ENCODE measurements at regions not wholly inside any gene's neighbourhood (a gene's known extent, or its start where the extent isn't known, plus 50 kb on each side); places are given as distances from the start of the nearest gene placed in this dataset.
"Not testable (repeated sequence)": the region's sequence is repeated elsewhere in the genome, so short reads cannot be mapped to it uniquely, and the experiment has no call there.

DNA sequence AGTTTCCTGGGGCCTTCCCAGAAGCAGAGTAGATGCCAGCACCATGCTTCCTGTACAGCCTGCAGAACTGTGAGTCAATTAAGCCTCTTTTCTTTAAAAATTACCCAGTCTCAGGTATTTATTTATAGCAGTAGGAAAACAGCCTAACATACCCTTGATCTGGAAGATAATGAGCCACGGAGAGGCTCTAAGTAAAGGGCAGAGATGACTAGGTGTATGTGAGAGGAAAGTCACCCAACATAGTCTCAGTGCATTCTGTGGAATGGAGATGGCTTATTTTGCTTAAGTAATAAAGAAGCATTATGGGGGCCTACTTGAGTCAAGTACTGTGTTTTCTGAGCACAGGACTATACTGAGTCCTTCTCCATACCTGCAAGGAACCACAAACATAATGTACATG lies 199.5 kb downstream of the CPEB2 start:
- Mint-ChIP-seq H3K36me3 (no peaks in the 10 kb centered on the region), H3K4me1 (no peaks in the 10 kb centered on the region), H3K27ac (no peak overlapping the region), H3K4me3 (no peak overlapping the region), H3K27me3 (no peaks in the 10 kb centered on the region), H3K9me3 (peaks cover 0 to 12% (median 10%) of the 10 kb centered on the region in 7 donors)
- DNase-seq (no peak), ATAC-seq (ENCODE audit: low read depth in 2 of 2) (no peak)
- Histone ChIP-seq H3K4me1 (ENCODE audit: control insufficient read depth, insufficient read depth, low read length, poor library complexity, severe bottlenecking) (no peaks in the 10 kb centered on the region), H3K36me3 (ENCODE audit: control insufficient read depth, insufficient read depth, low read length) (no peaks in the 10 kb centered on the region), H3K27ac (ENCODE audit: insufficient read depth, low read length, poor library complexity, severe bottlenecking) (no peak overlapping the region), H3K9me3 (ENCODE audit: control insufficient read depth in 2 of 2, low read length in 2 of 2) (peaks cover 2 to 13% of the 10 kb centered on the region in 2 experiments), H3K27me3 (ENCODE audit: control insufficient read depth, insufficient read depth, low read length) (no peaks in the 10 kb centered on the region), H3K4me3 (ENCODE audit: low read depth, low read length) (no peak overlapping the region)

GRCh38 chr4:15202481-15202880 lies 200.2 kb downstream of the CPEB2 start:
- Mint-ChIP-seq H3K36me3 (no peaks in the 10 kb centered on the region), H3K27ac (no peak overlapping the region), H3K4me1 (no peaks in the 10 kb centered on the region), H3K4me3 (no peak overlapping the region), H3K9me3 (peaks cover 0 to 17% (median 12%) of the 10 kb centered on the region in 7 donors), H3K27me3 (no peaks in the 10 kb centered on the region)
- H3K4me1 ChIP-seq (ENCODE audit: control insufficient read depth, insufficient read depth, low read length, poor library complexity, severe bottlenecking), result no peaks in the 10 kb centered on the region
- ATAC-seq (ENCODE audit: low read depth in 2 of 2) (no peak), DNase-seq (no peak)
- H3K27ac ChIP-seq (ENCODE audit: insufficient read depth, low read length, poor library complexity, severe bottlenecking), result no peak overlapping the region
- no peaks in the 10 kb centered on the region for H3K36me3 ChIP-seq (ENCODE audit: control insufficient read depth, insufficient read depth, low read length)
- peaks cover 6 to 20% of the 10 kb centered on the region in 2 experiments for H3K9me3 ChIP-seq (ENCODE audit: control insufficient read depth in 2 of 2, low read length in 2 of 2)
- H3K27me3 ChIP-seq (ENCODE audit: control insufficient read depth, insufficient read depth, low read length), result no peaks in the 10 kb centered on the region
- no peak overlapping the region for H3K4me3 ChIP-seq (ENCODE audit: low read depth, low read length)

DNA sequence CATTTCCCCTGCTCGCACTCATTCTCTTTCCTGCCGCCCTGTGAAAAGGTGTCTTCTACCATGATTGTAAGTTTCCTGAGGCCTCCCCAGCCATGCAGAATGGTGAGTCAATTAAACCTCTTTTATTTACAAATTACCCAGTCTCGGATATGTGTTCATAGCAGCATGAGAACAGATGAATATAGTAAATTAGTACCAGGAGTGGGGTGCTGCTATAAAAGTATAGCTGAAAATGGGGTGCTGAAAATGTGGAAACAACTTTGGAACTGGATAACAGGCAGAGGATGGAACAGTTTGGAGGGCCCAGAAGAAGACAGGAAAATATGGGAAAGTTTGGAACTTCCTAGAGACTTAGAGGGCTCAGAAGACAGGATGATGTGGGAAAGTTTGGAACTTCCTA lies 204.2 kb downstream of the CPEB2 start:
- not testable (repeated sequence) for H3K27me3 ChIP-seq (ENCODE audit: control insufficient read depth, insufficient read depth, low read length); H3K36me3 Mint-ChIP-seq; H3K4me1 Mint-ChIP-seq; H3K27me3 Mint-ChIP-seq; ATAC-seq (ENCODE audit: low read depth in 2 of 2); H3K4me3 Mint-ChIP-seq; H3K27ac Mint-ChIP-seq; DNase-seq; H3K4me3 ChIP-seq (ENCODE audit: low read depth, low read length); H3K27ac ChIP-seq (ENCODE audit: insufficient read depth, low read length, poor library complexity, severe bottlenecking); H3K4me1 ChIP-seq (ENCODE audit: control insufficient read depth, insufficient read depth, low read length, poor library complexity, severe bottlenecking); H3K36me3 ChIP-seq (ENCODE audit: control insufficient read depth, insufficient read depth, low read length)
- peaks cover 3 to 25% (median 18%) of the 10 kb centered on the region in 7 donors for H3K9me3 Mint-ChIP-seq
- H3K9me3 ChIP-seq (ENCODE audit: control insufficient read depth in 2 of 2, low read length in 2 of 2), result peaks cover 6 to 22% of the 10 kb centered on the region in 2 experiments

DNA sequence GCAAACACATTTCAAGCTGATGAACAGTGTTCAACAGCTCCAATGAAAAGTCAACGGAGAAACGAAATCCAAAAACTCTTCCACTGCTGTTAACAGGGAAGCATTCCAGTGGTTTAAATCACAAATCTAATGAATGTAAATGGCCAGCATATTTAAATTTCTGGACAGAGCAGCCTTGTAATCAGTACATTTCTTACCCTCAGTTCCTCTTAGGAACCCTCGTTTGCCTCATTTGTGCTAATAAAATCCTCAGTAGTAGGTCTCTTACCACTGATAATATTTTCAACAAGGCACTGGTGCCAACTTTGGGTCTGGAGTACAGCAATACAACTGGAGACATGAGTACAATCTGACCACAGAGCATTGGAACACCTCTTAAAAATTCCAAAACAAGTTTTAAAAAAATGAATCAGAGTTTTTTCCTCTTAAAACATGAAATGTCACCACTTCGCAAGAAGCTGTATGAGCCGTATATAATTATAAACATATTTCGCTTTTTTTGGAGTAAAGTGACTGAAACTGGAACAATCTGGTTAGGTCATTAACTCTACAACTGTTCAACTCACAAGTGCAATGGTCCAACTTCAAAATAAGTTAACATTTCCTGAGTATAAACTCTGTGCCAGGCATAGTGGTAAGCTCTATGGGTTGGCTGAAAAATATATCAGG lies 211.2 kb downstream of the CPEB2 start:
- no peaks in the 10 kb centered on the region for H3K36me3 ChIP-seq (ENCODE audit: control insufficient read depth, insufficient read depth, low read length)
- H3K4me1 ChIP-seq (ENCODE audit: control insufficient read depth, insufficient read depth, low read length, poor library complexity, severe bottlenecking), result no peaks in the 10 kb centered on the region
- H3K27ac ChIP-seq (ENCODE audit: insufficient read depth, low read length, poor library complexity, severe bottlenecking), result no peak overlapping the region
- Mint-ChIP-seq H3K4me3 (no peak overlapping the region), H3K27ac (no peak overlapping the region), H3K9me3 (peaks cover 0 to 7% (median 0%) of the 10 kb centered on the region in 7 donors), H3K4me1 (no peaks in the 10 kb centered on the region), H3K27me3 (peaks cover 14% of the 10 kb centered on the region), H3K36me3 (no peaks in the 10 kb centered on the region)
- DNase-seq (no peak), ATAC-seq (ENCODE audit: low read depth in 2 of 2) (no peak)
- no peak overlapping the region for H3K4me3 ChIP-seq (ENCODE audit: low read depth, low read length)
- no peaks in the 10 kb centered on the region for H3K9me3 ChIP-seq (ENCODE audit: control insufficient read depth in 2 of 2, low read length in 2 of 2)
- peaks cover 2% of the 10 kb centered on the region for H3K27me3 ChIP-seq (ENCODE audit: control insufficient read depth, insufficient read depth, low read length)

- H3K4me3 ChIP-seq (ENCODE audit: low read depth, low read length), result no peak overlapping the region
- H3K27ac ChIP-seq (ENCODE audit: insufficient read depth, low read length, poor library complexity, severe bottlenecking), result no peak overlapping the region
- H3K27ac Mint-ChIP-seq, result no peak overlapping the region
- no peaks in the 10 kb centered on the region for H3K4me1 ChIP-seq (ENCODE audit: control insufficient read depth, insufficient read depth, low read length, poor library complexity, severe bottlenecking)
- no peak for DNase-seq
- H3K36me3 ChIP-seq (ENCODE audit: control insufficient read depth, insufficient read depth, low read length), result no peaks in the 10 kb centered on the region
- H3K36me3 Mint-ChIP-seq, result no peaks in the 10 kb centered on the region
- no peaks in the 10 kb centered on the region for H3K9me3 ChIP-seq (ENCODE audit: control insufficient read depth in 2 of 2, low read length in 2 of 2)
- peaks cover 0 to 6% (median 0%) of the 10 kb centered on the region in 7 donors for H3K9me3 Mint-ChIP-seq
- no peak overlapping the region for H3K4me3 Mint-ChIP-seq
- H3K27me3 Mint-ChIP-seq, result peaks cover 20% of the 10 kb centered on the region
- H3K4me1 Mint-ChIP-seq, result no peaks in the 10 kb centered on the region
- peaks cover 4% of the 10 kb centered on the region for H3K27me3 ChIP-seq (ENCODE audit: control insufficient read depth, insufficient read depth, low read length)
- ATAC-seq (ENCODE audit: low read depth in 2 of 2), result no peak
Observed at GRCh38 chr4:15215109-15215508, 212.7 kb upstream of the C1QTNF7 start.

DNA sequence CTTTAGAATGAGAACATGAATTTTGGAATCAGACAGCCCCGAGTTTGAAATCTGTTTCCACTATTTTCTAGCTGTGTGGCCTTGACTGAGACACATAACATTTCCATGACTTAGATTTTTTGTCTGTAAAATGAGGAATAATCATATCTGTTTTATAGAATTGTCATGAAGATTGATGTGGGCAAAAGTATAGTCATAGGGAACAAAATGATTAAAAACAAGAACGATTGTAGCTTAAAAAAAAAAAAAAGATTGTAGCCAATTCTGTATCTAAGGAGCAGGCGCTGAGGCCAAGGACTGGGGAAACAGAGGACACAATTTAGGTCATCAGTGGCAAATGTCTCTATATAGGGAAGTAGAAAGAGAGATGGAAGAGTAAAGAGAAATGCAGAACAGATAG lies 201.6 kb upstream of the C1QTNF7 start:
- no peak overlapping the region for H3K4me3 Mint-ChIP-seq
- Histone ChIP-seq H3K4me3 (ENCODE audit: low read depth, low read length) (no peak overlapping the region), H3K36me3 (ENCODE audit: control insufficient read depth, insufficient read depth, low read length) (no peaks in the 10 kb centered on the region), H3K9me3 (ENCODE audit: control insufficient read depth in 2 of 2, low read length in 2 of 2) (no peaks in the 10 kb centered on the region), H3K27me3 (ENCODE audit: control insufficient read depth, insufficient read depth, low read length) (no peaks in the 10 kb centered on the region), H3K27ac (ENCODE audit: insufficient read depth, low read length, poor library complexity, severe bottlenecking) (no peak overlapping the region), H3K4me1 (ENCODE audit: control insufficient read depth, insufficient read depth, low read length, poor library complexity, severe bottlenecking) (no peaks in the 10 kb centered on the region)
- no peaks in the 10 kb centered on the region for H3K36me3 Mint-ChIP-seq
- H3K27me3 Mint-ChIP-seq, result peaks cover 8% of the 10 kb centered on the region
- DNase-seq (no peak), ATAC-seq (ENCODE audit: low read depth in 2 of 2) (no peak)
- no peak overlapping the region for H3K27ac Mint-ChIP-seq
- peaks cover 0 to 2% (median 0%) of the 10 kb centered on the region in 7 donors for H3K9me3 Mint-ChIP-seq
- no peaks in the 10 kb centered on the region for H3K4me1 Mint-ChIP-seq

GRCh38 chr4:15231265-15232091 lies 196.4 kb upstream of the C1QTNF7 start:
- ATAC-seq (ENCODE audit: low read depth in 2 of 2) (peak; percentile 67 to 69), DNase-seq (peak; percentile 48 to 82 (median 64))
- no peak overlapping the region for H3K27ac Mint-ChIP-seq
- peaks cover 11 to 30% (median 15%) of the 10 kb centered on the region in 4 donors for H3K4me1 Mint-ChIP-seq
- H3K36me3 Mint-ChIP-seq, result no peaks in the 10 kb centered on the region
- no peak overlapping the region for H3K4me3 Mint-ChIP-seq
- Histone ChIP-seq H3K36me3 (ENCODE audit: control insufficient read depth, insufficient read depth, low read length) (no peaks in the 10 kb centered on the region), H3K27me3 (ENCODE audit: control insufficient read depth, insufficient read depth, low read length) (no peaks in the 10 kb centered on the region), H3K27ac (ENCODE audit: insufficient read depth, low read length, poor library complexity, severe bottlenecking) (no peak overlapping the region), H3K9me3 (ENCODE audit: control insufficient read depth in 2 of 2, low read length in 2 of 2) (no peaks in the 10 kb centered on the region), H3K4me3 (ENCODE audit: low read depth, low read length) (no peak overlapping the region), H3K4me1 (ENCODE audit: control insufficient read depth, insufficient read depth, low read length, poor library complexity, severe bottlenecking) (peaks cover 15% of the 10 kb centered on the region)
- no peaks in the 10 kb centered on the region for H3K27me3 Mint-ChIP-seq
- peaks cover 0 to 2% (median 0%) of the 10 kb centered on the region in 7 donors for H3K9me3 Mint-ChIP-seq
